AG04450 (cell line): ENCODE measurements at regions not wholly inside any gene's neighbourhood (a gene's known extent, or its start where the extent isn't known, plus 50 kb on each side); places are given as distances from the start of the nearest gene placed in this dataset.

ENCODE experiments used
- CTCF ChIA-PET: fragments of 300-600, 350-600 bp; formaldehyde crosslinking; extraction: SDS; loops from one replicate; lab custom pipeline; 2022; ENCODE audit warnings: antibody characterized with exemption, inconsistent platforms; lab: Charles Lee
- POLR2A ChIA-PET: fragments of 350-600 bp; formaldehyde crosslinking; extraction: SDS; loops from one replicate; lab custom pipeline; 2021; ENCODE audit warnings: antibody characterized with exemption, inconsistent platforms; lab: Yijun Ruan, JAX
- DNase-seq: peaks from one replicate; pipeline ENCODE4 v3.0.0-alpha.2; 2011; ENCODE audit warnings: low read depth, low spot score
- H3K27ac ChIP-seq: one replicate; pipeline ENCODE4 v1.5.1; 2012; ENCODE audit warnings: low read depth, low read length, control low read depth
- H3K27me3 ChIP-seq: one replicate; pipeline ENCODE4 v1.6.0; 2012; ENCODE audit warnings: low read length; ENCODE audit not compliant: control insufficient read depth, insufficient read depth
- H3K4me3 ChIP-seq: 2 replicates; pipeline ENCODE4 v1.5.1; 2011; ENCODE audit warnings: mild to moderate bottlenecking, low read depth, low read length, control low read depth
- H3K9me3 ChIP-seq: 2 replicates; pipeline ENCODE4 v1.5.1; 2012; ENCODE audit warnings: low read length; ENCODE audit not compliant: control insufficient read depth, insufficient read depth
- TF ChIP-seq, protein P1 (sequence below): IDR thresholded peaks from 2 replicates; pipeline ENCODE4 v1.5.1; 2011; ENCODE audit warnings: low read depth, low read length, control low read depth, inconsistent platforms

DNA sequence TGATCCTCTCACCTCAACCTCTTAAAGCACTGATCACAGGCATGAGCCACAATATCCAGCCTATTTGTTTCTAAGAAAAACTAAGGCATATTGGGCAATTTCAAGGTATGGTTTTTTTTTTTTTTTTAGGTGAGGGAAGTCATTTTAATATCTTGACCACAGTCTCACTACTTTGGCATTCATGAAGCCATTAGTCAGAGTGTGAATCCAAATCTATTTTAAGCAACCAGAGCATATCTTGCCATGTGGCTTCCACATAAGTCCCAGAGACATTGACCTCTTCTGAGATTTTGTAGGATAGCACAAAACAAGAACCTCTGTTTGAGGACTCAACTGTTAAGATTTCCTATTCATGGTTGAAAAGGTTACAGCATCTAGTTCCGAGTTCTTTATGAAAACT is 130.3 kb upstream of the RBM19 start:
- Histone ChIP-seq H3K27me3 (no peaks in the 10 kb centered on the region), H3K9me3 (no peaks in the 10 kb centered on the region), H3K4me3 (no peak overlapping the region), H3K27ac (no peak overlapping the region)
- TF ChIP-seq, protein P1, sequence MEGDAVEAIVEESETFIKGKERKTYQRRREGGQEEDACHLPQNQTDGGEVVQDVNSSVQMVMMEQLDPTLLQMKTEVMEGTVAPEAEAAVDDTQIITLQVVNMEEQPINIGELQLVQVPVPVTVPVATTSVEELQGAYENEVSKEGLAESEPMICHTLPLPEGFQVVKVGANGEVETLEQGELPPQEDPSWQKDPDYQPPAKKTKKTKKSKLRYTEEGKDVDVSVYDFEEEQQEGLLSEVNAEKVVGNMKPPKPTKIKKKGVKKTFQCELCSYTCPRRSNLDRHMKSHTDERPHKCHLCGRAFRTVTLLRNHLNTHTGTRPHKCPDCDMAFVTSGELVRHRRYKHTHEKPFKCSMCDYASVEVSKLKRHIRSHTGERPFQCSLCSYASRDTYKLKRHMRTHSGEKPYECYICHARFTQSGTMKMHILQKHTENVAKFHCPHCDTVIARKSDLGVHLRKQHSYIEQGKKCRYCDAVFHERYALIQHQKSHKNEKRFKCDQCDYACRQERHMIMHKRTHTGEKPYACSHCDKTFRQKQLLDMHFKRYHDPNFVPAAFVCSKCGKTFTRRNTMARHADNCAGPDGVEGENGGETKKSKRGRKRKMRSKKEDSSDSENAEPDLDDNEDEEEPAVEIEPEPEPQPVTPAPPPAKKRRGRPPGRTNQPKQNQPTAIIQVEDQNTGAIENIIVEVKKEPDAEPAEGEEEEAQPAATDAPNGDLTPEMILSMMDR, result no peak
- POLR2A ChIA-PET, result no interaction called here
- CTCF ChIA-PET, result no interaction called here
- no peak for DNase-seq

DNA sequence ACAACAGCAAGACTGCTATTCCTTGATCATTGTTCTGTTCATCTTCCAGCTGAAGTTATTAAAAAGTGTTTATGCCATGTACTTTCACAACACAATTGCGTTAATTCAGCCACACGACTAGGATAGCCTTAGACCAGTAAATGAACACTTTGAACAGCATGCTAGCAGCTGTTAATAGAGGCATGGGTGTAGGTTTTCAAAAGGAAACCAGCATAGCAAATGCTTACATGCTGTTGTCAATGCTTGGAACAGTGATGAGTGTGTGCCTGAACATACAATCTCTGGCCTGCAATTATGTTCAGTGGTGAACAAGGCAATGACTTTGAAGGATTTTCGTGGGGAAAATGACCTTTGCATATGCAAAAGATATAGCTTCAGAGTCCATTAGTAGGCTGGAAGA is 127.4 kb upstream of the RBM19 start:
- no peak for DNase-seq
- CTCF ChIA-PET, result no interaction called here
- POLR2A ChIA-PET, result no interaction called here

DNA sequence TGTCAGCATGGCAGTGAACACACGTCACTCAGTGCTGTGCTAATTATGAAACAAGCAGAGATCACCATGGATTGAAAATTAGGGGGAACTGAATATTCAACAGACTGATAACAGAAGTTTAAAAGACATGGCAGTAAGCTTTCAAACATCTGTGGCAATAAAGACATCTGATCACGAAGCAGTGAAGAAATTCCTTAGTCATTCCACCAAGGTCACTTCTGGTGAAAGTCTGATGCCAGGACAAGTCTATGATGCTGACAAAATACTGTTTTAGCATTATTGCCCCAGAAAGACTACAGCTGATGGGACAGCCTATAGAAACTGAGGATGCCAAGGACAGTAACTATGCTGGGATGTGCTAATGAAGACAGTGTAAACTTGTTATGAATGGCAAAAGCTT is 126.9 kb upstream of the RBM19 start:
- POLR2A ChIA-PET, result no interaction called here
- no peak for DNase-seq

More for the DNA sequence above, 127.4 kb upstream of the RBM19 start:
- no peak overlapping the region for H3K27ac ChIP-seq
- H3K27me3 ChIP-seq, result no peaks in the 10 kb centered on the region
- no peak overlapping the region for H3K4me3 ChIP-seq
- TF ChIP-seq, protein P1, result no peak
- no peaks in the 10 kb centered on the region for H3K9me3 ChIP-seq

DNA sequence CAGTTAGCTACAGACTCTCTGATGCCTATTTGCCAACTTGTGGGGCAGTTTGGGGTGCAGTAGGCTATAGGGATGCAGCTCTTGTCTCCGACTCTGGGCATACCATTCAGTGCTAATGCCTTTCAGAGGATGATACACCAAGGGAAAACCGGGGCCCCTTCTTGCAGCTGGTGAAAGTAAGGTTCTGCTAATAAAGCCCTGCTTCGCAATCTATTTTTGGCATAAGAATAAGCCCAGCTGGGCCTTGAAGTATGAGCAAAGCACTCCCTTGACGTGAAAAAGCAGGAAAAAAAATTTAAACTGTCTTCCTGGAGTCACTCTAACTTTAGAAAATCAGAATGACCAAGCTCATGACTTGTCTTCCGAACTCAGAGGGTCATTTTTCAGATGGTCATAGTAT is 124.1 kb upstream of the RBM19 start:
- CTCF ChIA-PET, result interaction anchor here (0.5 to 1.5 kb wide), 2 partner anchors 299 to 418 kb away, joined by 3 to 5 read pairs; no protein-coding TSS in a partner anchor

More for the DNA sequence above, 126.9 kb upstream of the RBM19 start:
- Histone ChIP-seq H3K9me3 (no peaks in the 10 kb centered on the region), H3K4me3 (no peak overlapping the region), H3K27ac (no peak overlapping the region), H3K27me3 (no peaks in the 10 kb centered on the region)
- CTCF ChIA-PET, result no interaction called here
- TF ChIP-seq, protein P1, result no peak

DNA sequence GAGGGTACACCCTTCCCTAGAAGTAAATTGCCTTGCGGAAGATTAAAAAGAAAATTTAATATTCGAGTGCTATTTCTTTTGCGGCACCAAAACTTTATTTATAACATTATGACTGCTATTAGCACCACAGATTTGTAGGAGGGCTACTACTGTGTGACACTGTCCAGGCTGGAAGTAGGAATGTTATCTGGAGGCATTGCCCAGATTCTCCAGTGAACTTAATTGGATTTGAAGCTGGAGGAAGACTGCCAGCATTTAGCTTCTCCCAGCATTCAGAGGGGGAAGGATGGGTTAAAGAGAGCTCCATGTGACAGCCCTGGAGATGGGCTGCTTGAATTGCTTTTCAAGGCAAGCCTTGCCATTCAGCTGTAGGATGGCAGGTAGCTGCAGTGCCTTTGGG is 107.0 kb upstream of the RBM19 start:
- TF ChIP-seq, protein P1, result no peak
- Histone ChIP-seq H3K9me3 (no peaks in the 10 kb centered on the region), H3K4me3 (no peak overlapping the region), H3K27me3 (no peaks in the 10 kb centered on the region), H3K27ac (no peak overlapping the region)
- no peak for DNase-seq
- POLR2A ChIA-PET, result no interaction called here
- CTCF ChIA-PET, result no interaction called here

More for the DNA sequence above, 124.1 kb upstream of the RBM19 start:
- no peak for DNase-seq
- POLR2A ChIA-PET, result no interaction called here
- no peak overlapping the region for H3K27ac ChIP-seq
- no peaks in the 10 kb centered on the region for H3K27me3 ChIP-seq
- H3K9me3 ChIP-seq, result no peaks in the 10 kb centered on the region
- H3K4me3 ChIP-seq, result no peak overlapping the region
- TF ChIP-seq, protein P1, result no peak
